ENCODE measurements at regions not wholly inside any gene's neighbourhood (a gene's known extent, or its start where the extent isn't known, plus 50 kb on each side); places are given as distances from the start of the nearest gene placed in this dataset.
"Not testable (repeated sequence)": the region's sequence is repeated elsewhere in the genome, so short reads cannot be mapped to it uniquely, and the experiment has no call there.

DNA sequence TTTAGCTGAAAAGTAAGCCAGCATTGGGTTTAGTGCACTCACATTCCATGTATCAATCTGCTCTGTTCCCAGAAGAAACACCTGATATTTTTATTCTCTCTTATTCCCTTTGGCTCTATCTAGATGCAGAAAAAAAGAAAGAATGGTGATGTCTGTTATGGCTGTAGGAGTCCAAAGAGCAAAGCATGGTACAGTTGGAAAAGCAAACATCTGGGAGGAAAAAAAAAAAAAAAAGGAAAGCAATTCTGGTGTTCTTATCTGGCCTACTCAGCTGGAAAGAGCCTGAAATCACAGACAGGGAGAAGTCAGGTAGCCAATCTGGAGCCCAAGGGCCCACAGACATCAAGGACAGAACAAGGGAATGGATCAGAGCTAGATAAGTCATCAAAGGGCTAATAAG is 293.9 kb downstream of the DUSP6 start:
- TF ChIP-seq EZH2 (IDR thresholded peaks at IDR 0.05): no peak
- TF ChIP-seq POLR2AphosphoS5 (IDR thresholded peaks at IDR 0.05; ENCODE audit: borderline replicate concordance, low read depth, low read length): no peak
- TF ChIP-seq FOXP2 (optimal IDR thresholded peaks at IDR 0.05; ENCODE audit: control extremely low read depth, extremely low read length, insufficient read depth): no peak
- no peak for DNase-seq (ENCODE audit: low read depth, low spot score)
- Histone ChIP-seq H3K27ac (no peak overlapping the region), H3K4me3 (no peak overlapping the region), H3K9me3 (ENCODE audit: low read depth, low read length) (no peaks in the 10 kb centered on the region), H3K36me3 (ENCODE audit: insufficient read depth, low read length) (no peaks in the 10 kb centered on the region), H3K9ac (ENCODE audit: insufficient read length) (no peak overlapping the region)

DNA sequence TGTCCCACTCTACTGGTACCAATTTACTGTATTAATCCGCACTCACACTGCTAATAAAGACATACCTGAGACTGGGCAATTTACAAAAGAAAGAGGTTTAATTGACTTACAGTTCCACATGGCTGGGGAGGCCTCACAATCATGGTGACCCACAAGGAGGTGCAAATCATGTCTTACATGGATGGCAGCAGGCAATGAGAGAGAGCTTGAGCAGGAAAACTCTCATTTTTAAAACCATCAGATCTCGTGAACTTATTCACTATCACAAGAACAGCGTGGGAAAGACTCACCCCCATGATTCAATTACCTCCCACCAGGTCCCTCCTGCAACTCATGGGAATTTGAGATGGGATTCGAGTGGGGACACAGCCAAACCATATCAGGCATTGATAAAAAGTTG is 298.5 kb downstream of the DUSP6 start:
- H3K27ac ChIP-seq; H3K9me3 ChIP-seq (ENCODE audit: low read depth, low read length); H3K9ac ChIP-seq (ENCODE audit: insufficient read length); DNase-seq (ENCODE audit: low read depth, low spot score); H3K36me3 ChIP-seq (ENCODE audit: insufficient read depth, low read length); H3K4me3 ChIP-seq: not testable (repeated sequence)

DNA sequence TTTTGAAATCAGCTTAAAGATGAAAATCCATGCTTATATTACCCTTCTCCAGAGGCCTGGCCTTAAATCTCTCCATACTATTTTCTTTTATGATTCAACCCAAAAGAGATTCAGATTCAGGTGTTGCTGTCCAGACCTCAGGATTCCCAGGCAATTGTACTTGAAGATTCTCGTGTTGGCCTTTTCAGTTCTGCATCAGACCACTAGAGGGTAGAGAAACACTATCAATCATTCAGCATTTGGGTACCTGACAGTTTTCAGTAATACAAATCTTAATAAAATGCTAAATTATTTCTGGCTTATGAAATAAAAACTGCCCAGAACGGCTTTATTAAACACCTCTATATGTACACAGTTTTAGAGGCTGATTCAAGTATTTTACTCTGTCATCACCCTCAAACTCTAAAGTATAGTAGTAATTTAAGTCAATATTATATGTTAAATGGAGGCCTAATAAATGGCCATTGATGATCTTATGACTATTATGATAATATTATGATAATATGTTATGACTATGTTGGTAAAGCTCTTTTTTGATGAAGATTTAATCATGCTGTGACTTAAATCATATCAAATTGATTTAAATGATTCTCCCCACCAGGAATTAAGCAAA is 301.1 kb downstream of the DUSP6 start:
- peak; percentile 37 for DNase-seq (ENCODE audit: low read depth, low spot score)
- H3K9ac ChIP-seq (ENCODE audit: insufficient read length): no peak overlapping the region

DNA sequence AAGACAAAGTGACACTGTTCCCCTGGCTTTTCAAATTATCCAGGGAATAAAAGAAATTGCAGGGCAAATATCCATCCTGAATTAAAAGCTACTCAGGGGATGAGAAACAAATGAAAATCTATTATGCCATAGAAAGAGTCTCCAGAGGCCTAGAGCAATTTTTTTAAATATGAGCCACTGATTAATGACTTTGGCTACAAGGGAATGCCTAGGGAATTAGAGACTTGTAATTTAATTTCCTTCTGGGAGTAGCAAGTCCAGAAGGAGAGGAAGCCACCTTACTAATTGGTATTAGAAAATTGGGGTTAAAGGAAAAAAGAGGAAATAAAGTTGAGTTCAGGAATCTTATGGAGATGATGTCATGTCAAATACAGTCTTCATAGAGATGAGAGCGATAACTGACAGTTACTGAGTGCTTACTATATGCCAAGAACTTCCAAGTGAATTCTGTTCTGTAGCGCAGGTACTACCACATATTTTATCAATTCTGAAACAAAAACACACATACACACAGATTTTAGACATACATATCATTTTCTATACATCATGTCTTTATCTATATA is 304.4 kb downstream of the DUSP6 start:
- Histone ChIP-seq H3K9ac (ENCODE audit: insufficient read length) (no peak overlapping the region), H3K9me3 (ENCODE audit: low read depth, low read length) (no peaks in the 10 kb centered on the region), H3K27ac (no peak overlapping the region), H3K4me3 (no peak overlapping the region), H3K36me3 (ENCODE audit: insufficient read depth, low read length) (no peaks in the 10 kb centered on the region)
- no peak for DNase-seq (ENCODE audit: low read depth, low spot score)
- TF ChIP-seq POLR2AphosphoS5 (IDR thresholded peaks at IDR 0.05; ENCODE audit: borderline replicate concordance, low read depth, low read length): no peak
- TF ChIP-seq FOXP2 (optimal IDR thresholded peaks at IDR 0.05; ENCODE audit: control extremely low read depth, extremely low read length, insufficient read depth): no peak
- TF ChIP-seq EZH2 (IDR thresholded peaks at IDR 0.05): no peak

More for the DNA sequence above, 301.1 kb downstream of the DUSP6 start:
- Histone ChIP-seq H3K36me3 (ENCODE audit: insufficient read depth, low read length) (no peaks in the 10 kb centered on the region), H3K27ac (no peak overlapping the region), H3K4me3 (no peak overlapping the region), H3K9me3 (ENCODE audit: low read depth, low read length) (no peaks in the 10 kb centered on the region)
- TF ChIP-seq EZH2 (IDR thresholded peaks at IDR 0.05) (no peak), POLR2AphosphoS5 (IDR thresholded peaks at IDR 0.05; ENCODE audit: borderline replicate concordance, low read depth, low read length) (no peak), FOXP2 (optimal IDR thresholded peaks at IDR 0.05; ENCODE audit: control extremely low read depth, extremely low read length, insufficient read depth) (no peak)

DNA sequence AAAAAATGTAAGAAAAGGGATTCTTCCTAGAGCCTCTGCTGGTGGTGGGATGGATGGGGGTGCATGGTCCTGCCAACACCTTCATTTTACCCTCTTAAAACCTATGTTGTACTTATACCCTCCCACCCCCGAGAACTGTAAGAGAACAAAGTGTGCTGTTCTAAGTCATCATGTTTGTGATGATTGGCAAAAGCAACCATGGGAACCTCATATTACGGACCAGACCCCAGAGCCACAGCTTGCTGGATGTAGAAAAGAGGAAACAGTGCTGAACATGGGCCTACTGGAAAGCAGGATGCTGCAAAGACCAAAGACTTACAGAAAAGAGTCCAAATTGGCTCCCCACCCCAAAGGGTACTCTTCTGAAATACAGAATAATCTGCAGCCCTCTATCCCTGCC is 311.2 kb downstream of the DUSP6 start:
- Histone ChIP-seq H3K27ac (no peak overlapping the region), H3K36me3 (ENCODE audit: insufficient read depth, low read length) (no peaks in the 10 kb centered on the region), H3K9ac (ENCODE audit: insufficient read length) (no peak overlapping the region), H3K4me3 (no peak overlapping the region), H3K9me3 (ENCODE audit: low read depth, low read length) (no peaks in the 10 kb centered on the region)
- no peak for TF ChIP-seq EZH2 (IDR thresholded peaks at IDR 0.05)
- no peak for DNase-seq (ENCODE audit: low read depth, low spot score)

DNA sequence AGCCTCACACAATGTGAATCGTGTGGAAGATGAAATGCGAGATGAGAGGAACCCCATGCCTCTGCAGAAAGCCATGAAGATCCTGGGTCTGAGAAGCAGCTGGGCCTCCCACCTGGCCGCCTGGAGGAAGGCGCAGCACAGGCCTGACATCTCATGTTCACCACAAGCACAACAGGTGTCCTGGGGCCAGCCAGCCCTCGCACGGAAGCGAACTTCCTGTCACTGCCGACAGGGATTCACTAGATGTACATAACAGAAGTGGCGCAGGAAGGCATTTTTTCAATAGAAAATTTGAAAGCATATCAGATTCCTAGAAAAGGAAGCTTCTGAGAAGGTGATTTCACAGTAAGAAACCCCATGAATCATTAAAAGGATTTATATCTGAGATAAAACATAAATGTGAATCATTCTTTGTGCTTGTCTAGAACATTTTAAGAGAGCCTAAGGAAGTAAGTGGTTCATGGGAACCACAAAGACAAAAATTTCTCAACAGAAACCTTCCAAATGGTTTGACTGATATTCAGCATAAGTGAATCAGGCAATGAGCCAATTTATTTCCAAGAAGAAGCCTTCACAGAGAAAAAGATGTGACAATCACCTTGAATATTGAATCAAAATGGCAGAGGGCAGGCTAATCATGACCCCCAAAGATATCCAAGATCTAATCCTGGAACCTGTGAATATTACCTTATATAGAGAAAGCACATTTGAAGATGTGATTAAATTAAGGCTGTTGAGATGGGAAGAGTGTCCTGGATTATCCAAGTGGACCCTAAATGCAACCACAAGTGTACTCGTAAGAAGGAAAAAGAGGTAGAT is 311.9 kb downstream of the DUSP6 start:
- no peaks in the 10 kb centered on the region for H3K9me3 ChIP-seq (ENCODE audit: low read depth, low read length)
- peak overlapping the region; percentile 59 for H3K4me3 ChIP-seq
- H3K36me3 ChIP-seq (ENCODE audit: insufficient read depth, low read length): no peaks in the 10 kb centered on the region
- DNase-seq (ENCODE audit: low read depth, low spot score): peak; percentile 69
- H3K27ac ChIP-seq: no peak overlapping the region
- no peak overlapping the region for H3K9ac ChIP-seq (ENCODE audit: insufficient read length)
- no peak for TF ChIP-seq FOXP2 (optimal IDR thresholded peaks at IDR 0.05; ENCODE audit: control extremely low read depth, extremely low read length, insufficient read depth)
- TF ChIP-seq EZH2 (IDR thresholded peaks at IDR 0.05): no peak
- TF ChIP-seq POLR2AphosphoS5 (IDR thresholded peaks at IDR 0.05; ENCODE audit: borderline replicate concordance, low read depth, low read length): peak; percentile 50; the same call in 1 of the 2 replicates

DNA sequence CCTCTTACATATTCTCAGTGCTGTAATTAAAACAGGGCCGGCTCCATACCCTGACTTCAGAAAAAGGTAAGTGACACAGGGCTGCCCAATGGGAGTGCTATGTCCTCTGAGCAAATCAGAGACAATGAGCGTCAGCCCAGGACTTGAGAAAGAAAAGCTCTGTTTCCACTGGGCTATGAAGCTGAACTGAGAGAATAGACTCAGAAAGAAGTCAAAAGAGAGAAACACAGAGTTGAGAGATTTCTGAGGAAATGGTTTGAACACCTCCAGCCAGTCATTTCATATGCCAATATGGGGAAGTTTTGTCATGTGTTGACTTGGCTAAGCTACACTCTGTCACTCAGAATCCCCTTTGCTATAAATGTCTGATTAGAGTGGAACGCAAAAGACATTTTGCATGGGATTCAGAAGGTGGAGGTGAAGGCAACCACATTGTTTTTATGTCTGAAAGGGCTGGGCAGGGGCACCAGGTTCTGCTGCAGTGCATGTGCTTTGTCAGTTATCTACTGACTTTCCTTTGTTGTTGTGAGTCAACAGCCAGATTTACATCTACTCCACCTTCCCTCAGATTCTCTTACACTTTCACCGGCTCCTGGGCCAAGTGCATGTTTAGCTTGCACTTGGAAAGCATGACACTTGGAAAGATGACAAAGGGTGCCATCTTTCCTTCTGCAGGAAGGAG is 313.3 kb downstream of the DUSP6 start:
- H3K4me3 ChIP-seq: peak overlapping the region; percentile 34; the same call in 1 of the 2 replicates
- TF ChIP-seq POLR2AphosphoS5 (IDR thresholded peaks at IDR 0.05; ENCODE audit: borderline replicate concordance, low read depth, low read length) (no peak), FOXP2 (optimal IDR thresholded peaks at IDR 0.05; ENCODE audit: control extremely low read depth, extremely low read length, insufficient read depth) (no peak), EZH2 (IDR thresholded peaks at IDR 0.05) (no peak)
- H3K36me3 ChIP-seq (ENCODE audit: insufficient read depth, low read length): no peaks in the 10 kb centered on the region
- no peak overlapping the region for H3K27ac ChIP-seq
- no peaks in the 10 kb centered on the region for H3K9me3 ChIP-seq (ENCODE audit: low read depth, low read length)
- DNase-seq (ENCODE audit: low read depth, low spot score): no peak
- H3K9ac ChIP-seq (ENCODE audit: insufficient read length): no peak overlapping the region

DNA sequence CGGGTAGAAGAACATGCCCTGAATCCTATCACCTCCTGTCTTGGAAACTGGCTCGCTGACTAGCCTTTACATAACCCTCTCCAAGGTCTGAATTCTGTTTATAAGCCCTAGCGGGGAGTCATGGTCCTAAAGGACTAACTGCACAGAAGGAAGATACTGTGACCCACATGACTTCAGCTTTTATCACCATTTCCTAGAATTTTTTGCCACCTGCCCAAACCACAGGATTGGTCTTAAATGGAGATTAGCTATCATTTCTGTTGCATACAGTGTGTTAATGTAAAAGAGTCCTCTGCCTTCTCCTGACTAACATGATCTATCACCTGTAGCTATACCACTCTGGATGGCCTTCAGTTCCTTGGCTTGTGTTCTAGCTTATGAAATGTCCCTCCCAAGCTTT is 319.2 kb downstream of the DUSP6 start:
- no peaks in the 10 kb centered on the region for H3K36me3 ChIP-seq (ENCODE audit: insufficient read depth, low read length)
- no peak for DNase-seq (ENCODE audit: low read depth, low spot score)
- H3K9me3 ChIP-seq (ENCODE audit: low read depth, low read length): no peaks in the 10 kb centered on the region
- H3K27ac ChIP-seq: no peak overlapping the region
- TF ChIP-seq EZH2 (IDR thresholded peaks at IDR 0.05): no peak
- TF ChIP-seq FOXP2 (optimal IDR thresholded peaks at IDR 0.05; ENCODE audit: control extremely low read depth, extremely low read length, insufficient read depth): no peak
- TF ChIP-seq POLR2AphosphoS5 (IDR thresholded peaks at IDR 0.05; ENCODE audit: borderline replicate concordance, low read depth, low read length): no peak
- no peak overlapping the region for H3K4me3 ChIP-seq
- no peak overlapping the region for H3K9ac ChIP-seq (ENCODE audit: insufficient read length)

All from SK-N-MC (cell line).